ENCODE measurements at regions not wholly inside any gene's neighbourhood (a gene's known extent, or its start where the extent isn't known, plus 50 kb on each side); places are given as distances from the start of the nearest gene placed in this dataset.

DNA sequence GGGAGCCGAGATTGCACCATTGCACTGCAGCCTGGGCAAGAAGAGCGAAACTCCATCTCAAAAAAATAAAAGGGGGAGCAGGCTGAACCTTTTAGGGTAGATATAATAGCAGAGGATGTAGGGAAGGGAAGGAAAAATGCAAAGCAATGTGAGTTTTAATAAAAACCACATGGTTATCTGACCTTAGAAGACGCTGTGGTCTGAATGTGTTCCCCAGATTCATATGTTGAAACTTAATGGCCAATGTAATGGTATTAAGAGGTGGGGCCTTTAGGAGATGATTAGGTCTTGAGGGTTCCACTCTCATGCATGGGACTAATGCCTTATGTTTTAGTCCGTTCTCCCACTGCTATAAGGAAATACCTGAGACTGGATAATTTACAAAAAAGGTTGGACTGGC lies 114.1 kb upstream of the STX18 start:
- Histone ChIP-seq H3K27ac (ENCODE audit: extremely low read depth, low read depth, low read length) (no peak overlapping the region), H3K9me3 (ENCODE audit: control insufficient read depth, insufficient read depth, low read depth, low read length) (no peaks in the 10 kb centered on the region), H3K4me1 (ENCODE audit: control insufficient read depth, insufficient read depth, low read length) (peaks cover 6% of the 10 kb centered on the region), H3K4me3 (ENCODE audit: low read depth, low read length) (no peak overlapping the region), H3K36me3 (ENCODE audit: control insufficient read depth in 2 of 2, insufficient read depth in 1 of 2, low read length in 2 of 2) (no peaks in the 10 kb centered on the region)
- CTCF ChIA-PET: no interaction called here
- POLR2A ChIA-PET: no interaction called here
- no peak for TF ChIP-seq ZNF169 (tag by site-specific recombination; IDR thresholded peaks at IDR 0.05)

- POLR2A ChIA-PET: no interaction called here
- Histone ChIP-seq H3K27ac (ENCODE audit: extremely low read depth, low read depth, low read length) (no peak overlapping the region), H3K4me3 (ENCODE audit: low read depth, low read length) (no peak overlapping the region), H3K36me3 (ENCODE audit: control insufficient read depth in 2 of 2, insufficient read depth in 1 of 2, low read length in 2 of 2) (no peaks in the 10 kb centered on the region), H3K9me3 (ENCODE audit: control insufficient read depth, insufficient read depth, low read depth, low read length) (no peaks in the 10 kb centered on the region), H3K4me1 (ENCODE audit: control insufficient read depth, insufficient read depth, low read length) (peaks cover 6% of the 10 kb centered on the region)
- no peak for TF ChIP-seq ZNF2 (tag by site-specific recombination; IDR thresholded peaks at IDR 0.05)
- TF ChIP-seq, protein P1, sequence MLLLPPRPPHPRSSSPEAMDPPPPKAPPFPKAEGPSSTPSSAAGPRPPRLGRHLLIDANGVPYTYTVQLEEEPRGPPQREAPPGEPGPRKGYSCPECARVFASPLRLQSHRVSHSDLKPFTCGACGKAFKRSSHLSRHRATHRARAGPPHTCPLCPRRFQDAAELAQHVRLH (tag by site-specific recombination; IDR thresholded peaks at IDR 0.05): no peak
- TF ChIP-seq ZNF521 (tag by site-specific recombination; IDR thresholded peaks at IDR 0.05): no peak
- TF ChIP-seq ZNF174 (tag by site-specific recombination; IDR thresholded peaks at IDR 0.05): no peak
- TF ChIP-seq SCRT1 (tag by site-specific recombination; IDR thresholded peaks at IDR 0.05; ENCODE audit: borderline replicate concordance): no peak
- CTCF ChIA-PET: no interaction called here
Measured at GRCh38 chr4:4655011-4655410, 113.2 kb upstream of the STX18 start.

DNA sequence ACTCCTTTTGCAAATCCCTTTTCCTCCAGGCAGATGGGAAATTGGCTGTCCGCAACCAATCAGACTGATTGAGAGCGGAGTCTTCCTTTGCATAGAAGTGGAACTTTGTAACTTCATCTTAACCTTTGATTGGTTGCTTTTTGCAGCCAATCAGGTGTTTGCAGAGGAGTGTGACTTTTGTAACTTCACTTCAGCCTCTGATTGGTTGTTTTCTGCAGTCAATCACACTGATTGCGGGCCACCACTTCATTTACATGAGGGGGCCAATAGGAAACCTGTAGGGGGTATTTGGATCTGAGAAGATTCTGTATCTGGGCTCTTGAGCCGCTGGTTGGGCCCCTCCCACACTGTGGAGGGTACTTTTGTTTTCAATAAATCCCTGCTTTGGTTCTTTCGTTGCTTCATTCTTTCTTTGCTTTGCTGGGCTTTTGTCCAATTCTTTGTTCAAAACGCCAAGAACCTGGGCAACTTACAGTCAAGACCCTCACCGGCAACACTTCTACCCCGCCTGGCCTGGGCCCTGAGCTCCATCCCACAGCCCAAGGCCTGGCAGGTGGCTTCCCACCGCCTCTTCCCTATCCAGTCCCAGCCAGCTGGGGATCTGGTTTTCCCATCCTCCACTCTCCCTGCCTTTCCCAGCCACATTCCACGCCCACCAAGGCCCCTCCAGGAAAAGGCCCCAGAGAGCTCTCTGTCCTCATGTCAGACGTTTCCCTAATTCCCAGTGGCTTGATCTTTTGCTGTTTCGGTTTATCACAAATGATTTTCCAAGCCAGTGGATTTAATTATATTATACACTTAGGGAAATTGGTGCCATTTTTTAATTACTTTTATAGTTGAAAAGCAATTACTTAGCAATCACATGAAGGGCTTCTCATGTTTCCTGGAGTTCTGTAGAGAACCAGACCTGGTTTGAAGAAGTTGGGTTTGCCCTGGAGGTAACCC lies 110.2 kb upstream of the STX18 start:
- no peak overlapping the region for H3K4me3 ChIP-seq (ENCODE audit: low read depth, low read length)
- H3K9me3 ChIP-seq (ENCODE audit: control insufficient read depth, insufficient read depth, low read depth, low read length): no peaks in the 10 kb centered on the region
- POLR2A ChIA-PET: no interaction called here
- H3K36me3 ChIP-seq (ENCODE audit: control insufficient read depth in 2 of 2, insufficient read depth in 1 of 2, low read length in 2 of 2): no peaks in the 10 kb centered on the region
- CTCF ChIA-PET: no interaction called here
- H3K27ac ChIP-seq (ENCODE audit: extremely low read depth, low read depth, low read length): no peak overlapping the region
- no peaks in the 10 kb centered on the region for H3K4me1 ChIP-seq (ENCODE audit: control insufficient read depth, insufficient read depth, low read length)
- TF ChIP-seq ZNF555 (tag by site-specific recombination; conservative IDR thresholded peaks at IDR 0.05) (no peak), EGR2 (tag by site-specific recombination; IDR thresholded peaks at IDR 0.05; ENCODE audit: low read depth) (peak; percentile 23; the same call in 1 of the 2 replicates), FEZF1 (tag by site-specific recombination; IDR thresholded peaks at IDR 0.05) (peak; percentile 43; the same call in 1 of the 2 replicates)

- Histone ChIP-seq H3K4me3 (ENCODE audit: low read depth, low read length) (no peak overlapping the region), H3K27ac (ENCODE audit: extremely low read depth, low read depth, low read length) (no peak overlapping the region), H3K36me3 (ENCODE audit: control insufficient read depth in 2 of 2, insufficient read depth in 1 of 2, low read length in 2 of 2) (no peaks in the 10 kb centered on the region), H3K4me1 (ENCODE audit: control insufficient read depth, insufficient read depth, low read length) (no peaks in the 10 kb centered on the region), H3K9me3 (ENCODE audit: control insufficient read depth, insufficient read depth, low read depth, low read length) (no peaks in the 10 kb centered on the region)
- POLR2A ChIA-PET: no interaction called here
- CTCF ChIA-PET: no interaction called here
- no peak for TF ChIP-seq HOXD13 (CRISPR knock-in tag; IDR thresholded peaks at IDR 0.05; ENCODE audit: borderline replicate concordance)
Measured at GRCh38 chr4:4647041-4647440, 105.2 kb upstream of the STX18 start.

GRCh38 chr4:4645743-4646142 lies 103.9 kb upstream of the STX18 start:
- Histone ChIP-seq H3K4me1 (ENCODE audit: control insufficient read depth, insufficient read depth, low read length) (no peaks in the 10 kb centered on the region), H3K36me3 (ENCODE audit: control insufficient read depth in 2 of 2, insufficient read depth in 1 of 2, low read length in 2 of 2) (no peaks in the 10 kb centered on the region), H3K4me3 (ENCODE audit: low read depth, low read length) (no peak overlapping the region), H3K27ac (ENCODE audit: extremely low read depth, low read depth, low read length) (no peak overlapping the region), H3K9me3 (ENCODE audit: control insufficient read depth, insufficient read depth, low read depth, low read length) (no peaks in the 10 kb centered on the region)
- ChIA-PET POLR2A (no interaction called here), CTCF (no interaction called here)
- TF ChIP-seq ZNF747 (tag by site-specific recombination; IDR thresholded peaks at IDR 0.05): no peak
- no peak for TF ChIP-seq PRDM6 (tag by site-specific recombination; IDR thresholded peaks at IDR 0.05)
- no peak for TF ChIP-seq ZNF350 (tag by site-specific recombination; IDR thresholded peaks at IDR 0.05)
- no peak for TF ChIP-seq PRDM10 (tag by site-specific recombination; IDR thresholded peaks at IDR 0.05)
- TF ChIP-seq BCL11A (tag by site-specific recombination; IDR thresholded peaks at IDR 0.05; ENCODE audit: low read depth): no peak
- TF ChIP-seq KLF8 (tag by site-specific recombination; IDR thresholded peaks at IDR 0.05): no peak
- TF ChIP-seq ZNF223 (tag by site-specific recombination; IDR thresholded peaks at IDR 0.05): no peak
- no peak for TF ChIP-seq FEZF1 (tag by site-specific recombination; IDR thresholded peaks at IDR 0.05)
- TF ChIP-seq RBAK (tag by site-specific recombination; IDR thresholded peaks at IDR 0.05): no peak
- no peak for TF ChIP-seq ZNF404 (tag by site-specific recombination; IDR thresholded peaks at IDR 0.05)

All from HEK293 (cell line).